ENCODE measurements at regions not wholly inside any gene's neighbourhood (a gene's known extent, or its start where the extent isn't known, plus 50 kb on each side); places are given as distances from the start of the nearest gene placed in this dataset.

GRCh38 chr14:101006008-101006407 is 102.5 kb upstream of the RTL1 start:
- POLR2A ChIA-PET, result no interaction called here
- H3K4me3 Mint-ChIP-seq, result peak overlapping the region; percentile 23

GRCh38 chr14:101007004-101007614 is 103.6 kb upstream of the RTL1 start:
- no peak overlapping the region for H3K27ac Mint-ChIP-seq
- no peak for DNase-seq
- ATAC-seq, result no peak
- H3K9me3 Mint-ChIP-seq (ENCODE audit: insufficient read depth), result no peaks in the 10 kb centered on the region
- H3K36me3 Mint-ChIP-seq (ENCODE audit: low read depth), result no peaks in the 10 kb centered on the region
- POLR2A ChIA-PET, result no interaction called here
- CTCF ChIA-PET, result no interaction called here
- H3K4me1 Mint-ChIP-seq (ENCODE audit: low read depth), result peaks cover 21% of the 10 kb centered on the region
- peaks cover 18% of the 10 kb centered on the region for H3K27me3 Mint-ChIP-seq (ENCODE audit: low read depth)
- no peak overlapping the region for H3K4me3 Mint-ChIP-seq

More at GRCh38 chr14:101006008-101006407, 102.5 kb upstream of the RTL1 start:
- Mint-ChIP-seq H3K27me3 (ENCODE audit: low read depth) (peaks cover 15% of the 10 kb centered on the region), H3K9me3 (ENCODE audit: insufficient read depth) (no peaks in the 10 kb centered on the region), H3K4me1 (ENCODE audit: low read depth) (peaks cover 21% of the 10 kb centered on the region), H3K27ac (peak overlapping the region; percentile 32), H3K36me3 (ENCODE audit: low read depth) (no peaks in the 10 kb centered on the region)
- ATAC-seq, result no peak
- DNase-seq, result no peak
- CTCF ChIA-PET, result no interaction called here

- DNase-seq (no peak), ATAC-seq (no peak)
- no peaks in the 10 kb centered on the region for H3K36me3 Mint-ChIP-seq (ENCODE audit: low read depth)
- H3K27me3 Mint-ChIP-seq (ENCODE audit: low read depth), result peaks cover 22% of the 10 kb centered on the region
- ChIA-PET CTCF (no interaction called here), POLR2A (no interaction called here)
- no peak overlapping the region for H3K27ac Mint-ChIP-seq
- H3K9me3 Mint-ChIP-seq (ENCODE audit: insufficient read depth), result no peaks in the 10 kb centered on the region
- H3K4me3 Mint-ChIP-seq, result no peak overlapping the region
- H3K4me1 Mint-ChIP-seq (ENCODE audit: low read depth), result peaks cover 21% of the 10 kb centered on the region
Observed at GRCh38 chr14:101007765-101008164, 104.2 kb upstream of the RTL1 start.

DNA sequence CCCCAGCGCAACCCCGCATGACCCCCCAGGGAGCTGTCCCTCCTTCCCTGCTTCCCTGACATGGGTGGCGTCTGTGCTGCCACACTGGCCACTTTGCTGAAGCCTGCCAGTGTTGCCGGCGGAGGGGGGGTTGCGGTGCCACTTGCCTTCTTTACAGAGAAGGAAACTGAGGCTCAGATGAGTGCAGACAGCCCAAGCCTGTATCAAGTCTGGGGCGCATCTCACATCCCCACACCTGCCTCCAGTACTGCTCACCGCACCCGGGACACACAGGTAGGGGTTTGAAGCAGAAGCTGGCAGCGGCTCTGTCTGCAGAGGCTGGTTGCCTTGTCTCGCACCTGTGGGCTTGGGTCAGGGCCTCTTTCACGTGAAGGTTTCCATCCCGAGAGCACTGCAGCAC is 104.7 kb upstream of the RTL1 start:
- ChIA-PET CTCF (no interaction called here), POLR2A (no interaction called here)
- Mint-ChIP-seq H3K9me3 (ENCODE audit: insufficient read depth) (no peaks in the 10 kb centered on the region), H3K4me3 (no peak overlapping the region), H3K36me3 (ENCODE audit: low read depth) (no peaks in the 10 kb centered on the region), H3K4me1 (ENCODE audit: low read depth) (peaks cover 21% of the 10 kb centered on the region), H3K27me3 (ENCODE audit: low read depth) (peaks cover 20% of the 10 kb centered on the region), H3K27ac (no peak overlapping the region)
- DNase-seq (no peak), ATAC-seq (no peak)

DNA sequence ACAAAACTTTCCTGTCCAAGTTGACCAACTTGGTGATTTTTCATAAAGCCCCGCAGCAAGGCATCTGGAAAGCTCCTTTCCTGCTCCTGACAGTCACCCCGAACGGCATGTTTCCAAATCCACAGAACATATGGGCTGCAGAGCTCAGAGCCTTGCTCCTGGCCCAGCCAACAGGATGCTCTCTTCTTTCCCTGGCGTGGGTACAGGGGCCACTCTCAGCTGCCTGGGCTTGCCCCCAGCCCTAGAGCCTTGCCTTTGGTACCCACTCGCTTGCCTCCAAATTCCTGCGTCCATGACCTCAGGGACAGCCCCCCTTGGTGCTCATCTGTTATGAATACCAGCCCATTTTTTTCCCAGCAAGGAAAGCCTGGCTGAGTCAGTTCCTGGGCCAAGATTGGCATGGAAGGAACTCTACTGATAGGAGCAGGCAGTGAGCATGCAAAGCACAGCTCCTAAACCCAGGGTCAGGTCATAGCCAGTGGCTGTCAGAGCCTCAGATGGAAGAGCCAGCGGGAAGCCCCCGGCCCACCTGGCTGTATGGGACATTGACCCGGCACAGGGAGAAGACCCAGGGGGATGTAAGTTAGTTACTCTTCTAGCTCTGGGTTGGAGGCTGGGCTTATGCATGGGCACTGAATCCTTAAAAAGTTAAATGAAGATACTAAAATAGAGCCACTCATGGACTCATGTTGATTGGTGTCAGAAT is 105.3 kb upstream of the RTL1 start:
- Mint-ChIP-seq H3K4me3 (no peak overlapping the region), H3K4me1 (ENCODE audit: low read depth) (peaks cover 21% of the 10 kb centered on the region), H3K27me3 (ENCODE audit: low read depth) (peaks cover 20% of the 10 kb centered on the region), H3K36me3 (ENCODE audit: low read depth) (no peaks in the 10 kb centered on the region), H3K27ac (no peak overlapping the region), H3K9me3 (ENCODE audit: insufficient read depth) (no peaks in the 10 kb centered on the region)
- ATAC-seq (no peak), DNase-seq (no peak)
- ChIA-PET CTCF (no interaction called here), POLR2A (no interaction called here)

- Mint-ChIP-seq H3K36me3 (ENCODE audit: low read depth) (no peaks in the 10 kb centered on the region), H3K27me3 (ENCODE audit: low read depth) (peaks cover 15% of the 10 kb centered on the region), H3K27ac (no peak overlapping the region), H3K4me1 (ENCODE audit: low read depth) (peaks cover 21% of the 10 kb centered on the region), H3K4me3 (no peak overlapping the region), H3K9me3 (ENCODE audit: insufficient read depth) (no peaks in the 10 kb centered on the region)
- ATAC-seq (no peak), DNase-seq (no peak)
- ChIA-PET CTCF (no interaction called here), POLR2A (no interaction called here)
Observed at GRCh38 chr14:101009531-101009930, 106.0 kb upstream of the RTL1 start.

DNA sequence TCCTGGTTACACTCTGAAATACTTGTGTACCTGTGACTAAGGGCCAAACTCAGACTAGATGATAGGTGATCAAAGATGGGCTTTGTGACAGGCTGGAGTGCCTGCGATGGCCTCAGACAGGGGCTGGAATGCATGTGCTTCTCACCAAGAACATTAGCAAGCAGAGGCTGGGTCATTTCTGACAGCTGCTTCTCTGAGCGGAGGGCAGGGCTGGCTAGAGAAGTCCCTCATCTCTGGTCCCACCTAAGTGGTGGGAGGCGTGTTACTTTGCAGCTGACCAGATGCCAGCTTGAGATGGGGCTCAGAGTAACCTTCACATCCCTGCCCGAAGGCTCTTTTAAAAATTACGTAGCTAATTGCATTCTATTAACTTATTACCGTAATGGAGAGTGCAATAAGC is 106.8 kb upstream of the RTL1 start:
- no peak overlapping the region for H3K27ac Mint-ChIP-seq
- H3K9me3 Mint-ChIP-seq (ENCODE audit: insufficient read depth), result no peaks in the 10 kb centered on the region
- POLR2A ChIA-PET, result no interaction called here
- H3K36me3 Mint-ChIP-seq (ENCODE audit: low read depth), result no peaks in the 10 kb centered on the region
- CTCF ChIA-PET, result no interaction called here
- DNase-seq, result no peak
- H3K4me1 Mint-ChIP-seq (ENCODE audit: low read depth), result peaks cover 13% of the 10 kb centered on the region
- no peak overlapping the region for H3K4me3 Mint-ChIP-seq
- no peak for ATAC-seq
- H3K27me3 Mint-ChIP-seq (ENCODE audit: low read depth), result peaks cover 14% of the 10 kb centered on the region

DNA sequence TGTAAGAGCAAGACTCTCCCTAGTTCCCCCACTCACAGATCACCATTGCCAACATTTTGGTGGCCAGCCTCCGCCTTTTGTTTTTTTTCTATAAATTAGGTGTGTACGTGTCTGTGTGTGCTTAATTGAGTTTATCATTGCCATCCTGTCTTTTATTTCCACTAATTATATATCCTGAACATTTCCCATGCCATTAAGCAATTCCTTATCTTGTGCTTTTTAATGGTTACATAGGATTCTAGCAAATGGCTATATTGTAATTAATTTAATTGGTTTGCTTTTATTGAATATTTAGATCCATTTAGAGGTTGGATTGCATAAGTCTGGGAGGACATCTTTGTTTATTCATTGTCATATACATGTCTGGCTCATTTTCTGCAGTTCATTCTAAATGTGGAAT is 107.3 kb upstream of the RTL1 start:
- POLR2A ChIA-PET, result no interaction called here
- no peaks in the 10 kb centered on the region for H3K9me3 Mint-ChIP-seq (ENCODE audit: insufficient read depth)
- no peaks in the 10 kb centered on the region for H3K36me3 Mint-ChIP-seq (ENCODE audit: low read depth)
- ATAC-seq, result no peak
- peaks cover 8% of the 10 kb centered on the region for H3K4me1 Mint-ChIP-seq (ENCODE audit: low read depth)
- H3K27ac Mint-ChIP-seq, result no peak overlapping the region
- DNase-seq, result no peak
- H3K4me3 Mint-ChIP-seq, result no peak overlapping the region
- peaks cover 13% of the 10 kb centered on the region for H3K27me3 Mint-ChIP-seq (ENCODE audit: low read depth)
- CTCF ChIA-PET, result no interaction called here

- DNase-seq (peak; percentile 9), ATAC-seq (no peak)
- H3K4me3 Mint-ChIP-seq, result no peak overlapping the region
- ChIA-PET POLR2A (no interaction called here), CTCF (no interaction called here)
- no peaks in the 10 kb centered on the region for H3K4me1 Mint-ChIP-seq (ENCODE audit: low read depth)
- no peaks in the 10 kb centered on the region for H3K36me3 Mint-ChIP-seq (ENCODE audit: low read depth)
- no peaks in the 10 kb centered on the region for H3K9me3 Mint-ChIP-seq (ENCODE audit: insufficient read depth)
- H3K27ac Mint-ChIP-seq, result no peak overlapping the region
- peaks cover 9% of the 10 kb centered on the region for H3K27me3 Mint-ChIP-seq (ENCODE audit: low read depth)
Observed at GRCh38 chr14:101017209-101017608, 113.7 kb upstream of the RTL1 start.

DNA sequence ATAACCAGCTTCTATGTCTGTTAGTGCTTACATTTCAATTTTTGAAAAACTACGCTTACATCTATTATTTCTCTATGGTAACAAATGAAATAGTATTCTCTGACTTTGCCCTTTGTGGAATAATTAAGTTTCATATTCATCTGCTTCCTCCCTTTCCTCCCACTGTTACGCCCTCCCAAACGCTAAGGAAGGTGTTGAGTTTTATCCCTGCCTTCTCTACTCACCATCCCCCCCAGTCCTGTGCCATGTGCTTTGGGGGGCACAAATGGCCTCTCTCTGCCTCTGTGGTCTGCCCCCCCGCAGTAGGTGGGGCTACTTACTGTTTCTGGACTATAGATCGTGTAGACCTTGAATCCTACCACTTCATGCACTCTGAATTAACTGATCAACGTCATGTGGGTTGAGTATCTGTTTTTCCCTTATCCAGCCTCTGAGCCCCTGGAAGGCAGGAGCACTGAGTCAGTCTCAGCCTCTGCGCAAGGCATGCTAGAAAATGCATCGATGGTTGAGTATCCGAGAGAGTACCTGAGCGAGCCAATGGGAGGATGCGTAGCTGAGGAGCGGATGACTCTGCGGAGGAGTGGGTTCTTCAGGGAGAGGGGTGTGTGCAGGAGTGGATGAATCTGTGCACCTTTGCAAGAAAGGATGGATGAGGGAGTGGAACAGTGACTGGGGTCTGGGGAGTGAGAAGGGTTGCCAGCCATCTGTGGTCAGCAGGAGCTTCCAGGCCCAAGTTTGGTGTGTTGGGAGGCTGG is 114.5 kb upstream of the RTL1 start:
- POLR2A ChIA-PET, result interaction anchor here (0.6 kb wide), 1 partner anchor 135 kb away, joined by 3 read pairs; no protein-coding TSS in a partner anchor
- Mint-ChIP-seq H3K4me3 (no peak overlapping the region), H3K36me3 (ENCODE audit: low read depth) (no peaks in the 10 kb centered on the region), H3K27ac (no peak overlapping the region), H3K9me3 (ENCODE audit: insufficient read depth) (no peaks in the 10 kb centered on the region), H3K27me3 (ENCODE audit: low read depth) (peaks cover 6% of the 10 kb centered on the region), H3K4me1 (ENCODE audit: low read depth) (no peaks in the 10 kb centered on the region)
- DNase-seq, result no peak
- CTCF ChIA-PET, result no interaction called here
- ATAC-seq, result no peak

- DNase-seq, result peak; percentile 12
- Mint-ChIP-seq H3K4me1 (ENCODE audit: low read depth) (no peaks in the 10 kb centered on the region), H3K36me3 (ENCODE audit: low read depth) (no peaks in the 10 kb centered on the region), H3K27me3 (ENCODE audit: low read depth) (peaks cover 6% of the 10 kb centered on the region), H3K9me3 (ENCODE audit: insufficient read depth) (no peaks in the 10 kb centered on the region), H3K27ac (no peak overlapping the region), H3K4me3 (no peak overlapping the region)
- ChIA-PET POLR2A (interaction anchor here (0.6 kb wide), 1 partner anchor 134 kb away, joined by 3 read pairs; no protein-coding TSS in a partner anchor), CTCF (no interaction called here)
- no peak for ATAC-seq
Observed at GRCh38 chr14:101018561-101019290, 115.2 kb upstream of the RTL1 start.

- ChIA-PET POLR2A (no interaction called here), CTCF (no interaction called here)
- Mint-ChIP-seq H3K36me3 (ENCODE audit: low read depth) (no peaks in the 10 kb centered on the region), H3K4me1 (ENCODE audit: low read depth) (no peaks in the 10 kb centered on the region), H3K27ac (no peak overlapping the region), H3K9me3 (ENCODE audit: insufficient read depth) (no peaks in the 10 kb centered on the region), H3K4me3 (no peak overlapping the region), H3K27me3 (ENCODE audit: low read depth) (peaks cover 6% of the 10 kb centered on the region)
- DNase-seq, result no peak
- no peak for ATAC-seq
Observed at GRCh38 chr14:101019541-101019940, 116.0 kb upstream of the RTL1 start.

All from activated CD8-positive, alpha-beta T cell treated with anti-CD3 and anti-CD28 coated beads, Interleukin-2, amount 10 ng/mL, durations not matched to agents 7 days and 5 days (primary cell).